Transverse colon (tissue), 4 donors: ENCODE measurements at regions not wholly inside any gene's neighbourhood (a gene's known extent, or its start where the extent isn't known, plus 50 kb on each side); places are given as distances from the start of the nearest gene placed in this dataset.

Experiments
- CTCF ChIP-seq, 5 experiments: fragments of 200-600 bp in 3 of 5; fragments of 450-650 bp in 2 of 5; sonication (generic) in 3 of 5; IDR thresholded peaks; 1 replicate in 2 of 5; 2 replicates in 3 of 5; pipeline ENCODE4 v1.5.1; 2016 to 2017; ENCODE audit warnings: antibody characterized with exemption in 5 of 5, inconsistent platforms in 3 of 5, mild to moderate bottlenecking in 2 of 5, moderate library complexity in 1 of 5
- POLR2A ChIP-seq: fragments of 450-650 bp; IDR thresholded peaks from one replicate; pipeline ENCODE4 v1.6.1; 2016; ENCODE audit warnings: antibody characterized with exemption, mild to moderate bottlenecking, moderate library complexity
- POLR2AphosphoS5 ChIP-seq, 3 donors: sonication (generic); formaldehyde crosslinking; IDR thresholded peaks; one replicate each; pipeline ENCODE4 v1.6.1; 2016; ENCODE audit warnings: antibody characterized with exemption in 3 of 3

GRCh38 chr20:11013801-11014200 is 340.0 kb upstream of the JAG1 start:
- TF ChIP-seq POLR2AphosphoS5 (IDR thresholded peaks at IDR 0.05) (no peak), CTCF (IDR thresholded peaks at IDR 0.05) (no peak), POLR2A (no peak)
